ENCODE measurements at regions not wholly inside any gene's neighbourhood (a gene's known extent, or its start where the extent isn't known, plus 50 kb on each side); places are given as distances from the start of the nearest gene placed in this dataset.
"Not testable (repeated sequence)": the region's sequence is repeated elsewhere in the genome, so short reads cannot be mapped to it uniquely, and the experiment has no call there.

DNA sequence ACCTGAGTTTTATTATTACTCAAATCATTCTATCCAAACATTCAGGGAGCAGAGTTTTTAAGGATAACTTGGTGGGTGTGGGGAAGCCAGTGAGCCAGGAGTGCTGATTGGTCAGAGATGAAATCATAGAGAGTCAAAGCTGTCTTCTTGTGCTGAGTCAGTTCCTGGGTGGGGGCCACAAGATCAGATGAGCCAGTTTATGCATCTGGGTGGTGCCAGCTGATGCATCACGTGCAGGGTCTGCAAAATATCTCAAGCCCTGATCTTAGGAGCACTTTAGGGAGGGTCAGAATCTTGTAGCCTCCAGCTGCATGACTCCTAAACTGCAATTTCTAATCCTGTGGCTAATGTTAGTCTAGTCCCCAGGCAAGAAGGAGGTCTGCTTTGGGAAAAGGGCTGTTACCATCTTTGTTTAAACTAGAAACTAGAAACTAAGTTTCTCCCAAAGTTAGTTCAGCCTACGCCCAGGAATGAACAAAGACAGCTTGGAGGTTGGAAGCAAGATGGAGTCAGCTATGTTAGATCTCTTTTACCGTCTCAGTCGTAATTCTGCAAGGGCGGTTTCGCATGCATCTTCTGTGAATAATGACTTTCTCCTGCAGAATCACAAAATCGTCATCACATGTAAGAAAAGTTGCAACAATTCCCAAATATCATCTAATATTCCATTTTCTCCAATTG, 97.5 kb downstream of the ZNF664 start:
- intact Hi-C loops (cut with DNase I); DNase-seq; H3K4me1 ChIP-seq; H3K36me3 ChIP-seq; H3K27ac ChIP-seq; ATAC-seq; H3K4me3 ChIP-seq; H3K27me3 ChIP-seq (ENCODE audit: low read depth): not testable (repeated sequence)
- peaks cover 11% of the 10 kb centered on the region for H3K9me3 ChIP-seq

- DNase-seq (no peak), ATAC-seq (no peak)
- no peaks in the 10 kb centered on the region for H3K27me3 ChIP-seq (ENCODE audit: low read depth)
- peaks cover 11% of the 10 kb centered on the region for H3K9me3 ChIP-seq
- intact Hi-C loops (cut with DNase I): no loop called here
- no peak overlapping the region for H3K4me3 ChIP-seq
- H3K27ac ChIP-seq: no peak overlapping the region
- no peaks in the 10 kb centered on the region for H3K4me1 ChIP-seq
- TF ChIP-seq, protein P1, sequence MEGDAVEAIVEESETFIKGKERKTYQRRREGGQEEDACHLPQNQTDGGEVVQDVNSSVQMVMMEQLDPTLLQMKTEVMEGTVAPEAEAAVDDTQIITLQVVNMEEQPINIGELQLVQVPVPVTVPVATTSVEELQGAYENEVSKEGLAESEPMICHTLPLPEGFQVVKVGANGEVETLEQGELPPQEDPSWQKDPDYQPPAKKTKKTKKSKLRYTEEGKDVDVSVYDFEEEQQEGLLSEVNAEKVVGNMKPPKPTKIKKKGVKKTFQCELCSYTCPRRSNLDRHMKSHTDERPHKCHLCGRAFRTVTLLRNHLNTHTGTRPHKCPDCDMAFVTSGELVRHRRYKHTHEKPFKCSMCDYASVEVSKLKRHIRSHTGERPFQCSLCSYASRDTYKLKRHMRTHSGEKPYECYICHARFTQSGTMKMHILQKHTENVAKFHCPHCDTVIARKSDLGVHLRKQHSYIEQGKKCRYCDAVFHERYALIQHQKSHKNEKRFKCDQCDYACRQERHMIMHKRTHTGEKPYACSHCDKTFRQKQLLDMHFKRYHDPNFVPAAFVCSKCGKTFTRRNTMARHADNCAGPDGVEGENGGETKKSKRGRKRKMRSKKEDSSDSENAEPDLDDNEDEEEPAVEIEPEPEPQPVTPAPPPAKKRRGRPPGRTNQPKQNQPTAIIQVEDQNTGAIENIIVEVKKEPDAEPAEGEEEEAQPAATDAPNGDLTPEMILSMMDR (IDR thresholded peaks at IDR 0.05): no peak
- no peaks in the 10 kb centered on the region for H3K36me3 ChIP-seq
Observed at GRCh38 chr12:124071075-124071443, 98.0 kb downstream of the ZNF664 start.

- no peaks in the 10 kb centered on the region for H3K9me3 ChIP-seq
- ATAC-seq: no peak
Observed at GRCh38 chr12:124073356-124074035, 100.5 kb downstream of the ZNF664 start.

DNA sequence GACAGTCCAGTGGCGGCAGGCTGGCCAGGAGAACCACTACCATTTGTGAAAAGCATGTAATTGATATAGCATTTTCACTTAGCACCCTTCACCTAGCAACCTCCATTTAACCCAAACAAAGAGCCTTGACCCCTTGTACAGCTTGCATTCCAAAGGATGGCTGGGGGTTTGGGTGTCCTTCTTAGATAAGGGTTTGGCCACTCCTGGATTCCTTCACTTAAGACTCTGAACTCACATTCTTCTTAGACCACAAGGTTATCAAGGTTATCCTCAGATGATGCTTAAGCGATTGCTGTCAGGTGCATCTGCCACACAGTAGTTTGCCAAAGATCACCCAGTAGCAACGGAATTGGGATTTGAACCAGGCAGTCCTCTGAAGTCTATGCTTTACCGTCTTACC, 102.8 kb downstream of the ZNF664 start:
- Histone ChIP-seq H3K4me3 (no peak overlapping the region), H3K4me1 (no peaks in the 10 kb centered on the region), H3K27me3 (ENCODE audit: low read depth) (no peaks in the 10 kb centered on the region), H3K27ac (no peak overlapping the region), H3K36me3 (no peaks in the 10 kb centered on the region), H3K9me3 (no peaks in the 10 kb centered on the region)
- ATAC-seq (no peak), DNase-seq (no peak)
- TF ChIP-seq, protein P1 (IDR thresholded peaks at IDR 0.05): no peak
- intact Hi-C loops (cut with DNase I): no loop called here

More at GRCh38 chr12:124073356-124074035, 100.5 kb downstream of the ZNF664 start:
- H3K27ac ChIP-seq: no peak overlapping the region
- intact Hi-C loops (cut with DNase I): no loop called here
- H3K4me3 ChIP-seq: no peak overlapping the region
- no peaks in the 10 kb centered on the region for H3K27me3 ChIP-seq (ENCODE audit: low read depth)
- DNase-seq: no peak
- H3K4me1 ChIP-seq: no peaks in the 10 kb centered on the region
- H3K36me3 ChIP-seq: no peaks in the 10 kb centered on the region
- TF ChIP-seq, protein P1 (IDR thresholded peaks at IDR 0.05): no peak

- intact Hi-C loops (cut with DNase I): no loop called here
- Histone ChIP-seq H3K27me3 (ENCODE audit: low read depth) (no peaks in the 10 kb centered on the region), H3K4me1 (no peaks in the 10 kb centered on the region), H3K27ac (no peak overlapping the region), H3K36me3 (no peaks in the 10 kb centered on the region), H3K4me3 (no peak overlapping the region), H3K9me3 (no peaks in the 10 kb centered on the region)
- DNase-seq: no peak
- ATAC-seq: peak; percentile 84 to 90
- TF ChIP-seq, protein P1 (IDR thresholded peaks at IDR 0.05): no peak
Observed at GRCh38 chr12:124077701-124078100, 104.7 kb downstream of the ZNF664 start.

GRCh38 chr12:124078800-124079199, 105.8 kb downstream of the ZNF664 start:
- intact Hi-C loops (cut with DNase I): no loop called here
- Histone ChIP-seq H3K9me3 (no peaks in the 10 kb centered on the region), H3K4me1 (no peaks in the 10 kb centered on the region), H3K27me3 (ENCODE audit: low read depth) (no peaks in the 10 kb centered on the region), H3K27ac (no peak overlapping the region), H3K36me3 (no peaks in the 10 kb centered on the region), H3K4me3 (no peak overlapping the region)
- no peak for DNase-seq
- TF ChIP-seq, protein P1 (IDR thresholded peaks at IDR 0.05): no peak
- peak; percentile 47 to 82 for ATAC-seq

All from lower lobe of right lung (tissue), 2 donors.